ENCODE measurements at regions not wholly inside any gene's neighbourhood (a gene's known extent, or its start where the extent isn't known, plus 50 kb on each side); places are given as distances from the start of the nearest gene placed in this dataset.

GRCh38 chr13:83937579-83937978 is 55.3 kb upstream of the SLITRK1 start:
- TF ChIP-seq CTCF (IDR thresholded peaks at IDR 0.05), result no peak
- no peak for TF ChIP-seq EZH2 (IDR thresholded peaks at IDR 0.05; ENCODE audit: borderline replicate concordance, insufficient read depth, low read depth, low read length, poor library complexity, severe bottlenecking)

All from B cell (primary cell).